BJ (cell line): ENCODE measurements at regions not wholly inside any gene's neighbourhood (a gene's known extent, or its start where the extent isn't known, plus 50 kb on each side); places are given as distances from the start of the nearest gene placed in this dataset.

Experiments
- CTCF ChIA-PET: fragments of 350-600 bp; formaldehyde crosslinking; extraction: SDS; loops from one replicate; lab custom pipeline; 2021; ENCODE audit warnings: antibody characterized with exemption, inconsistent platforms; lab: Yijun Ruan, JAX
- POLR2A ChIA-PET: fragments of 300-600 bp; sonication (Branson Sonifier 250); formaldehyde crosslinking; extraction: SDS; loops from one replicate; lab custom pipeline; 2021; ENCODE audit warnings: antibody characterized with exemption; lab: Charles Lee
- DNase-seq: peaks from one replicate; pipeline ENCODE4 v3.0.0-alpha.2; 2011; ENCODE audit warnings: low read depth
- H3K27me3 ChIP-seq: 2 replicates; pipeline ENCODE4 v1.6.0; 2011; ENCODE audit warnings: low read length; ENCODE audit not compliant: control insufficient read depth, insufficient read depth
- H3K36me3 ChIP-seq: 2 replicates; pipeline ENCODE4 v1.5.1; 2011; ENCODE audit warnings: low read length; ENCODE audit not compliant: control insufficient read depth, insufficient read depth
- H3K4me3 ChIP-seq: 2 replicates; pipeline ENCODE4 v1.5.1; 2011; ENCODE audit warnings: low read depth, mild to moderate bottlenecking, control low read depth, low read length
- CTCF ChIP-seq: IDR thresholded peaks from 2 replicates; pipeline ENCODE4 v1.5.1; 2011; ENCODE audit warnings: low read depth, mild to moderate bottlenecking, control low read depth, inconsistent platforms, low read length, moderate library complexity; ENCODE audit not compliant: insufficient read depth

GRCh38 chr17:53090770-53091169 is 732.0 kb upstream of the KIF2B start:
- Histone ChIP-seq H3K36me3 (no peaks in the 10 kb centered on the region), H3K27me3 (no peaks in the 10 kb centered on the region), H3K4me3 (no peak overlapping the region)
- no peak for TF ChIP-seq CTCF
- ChIA-PET POLR2A (no interaction called here), CTCF (no interaction called here)
- DNase-seq = no peak

- Histone ChIP-seq H3K4me3 (no peak overlapping the region), H3K36me3 (no peaks in the 10 kb centered on the region), H3K27me3 (no peaks in the 10 kb centered on the region)
- ChIA-PET POLR2A (no interaction called here), CTCF (no interaction called here)
- no peak for DNase-seq
- TF ChIP-seq CTCF = no peak
Measured at GRCh38 chr17:53088481-53088880, 734.2 kb upstream of the KIF2B start.

GRCh38 chr17:53061446-53061845 is 761.3 kb upstream of the KIF2B start:
- Histone ChIP-seq H3K4me3 (no peak overlapping the region), H3K27me3 (no peaks in the 10 kb centered on the region), H3K36me3 (no peaks in the 10 kb centered on the region)
- no peak for DNase-seq
- TF ChIP-seq CTCF = no peak
- CTCF ChIA-PET = no interaction called here
- POLR2A ChIA-PET = no interaction called here

GRCh38 chr17:53058031-53058430 is 764.7 kb upstream of the KIF2B start:
- H3K4me3 ChIP-seq = no peak overlapping the region
- no peak for TF ChIP-seq CTCF
- no peaks in the 10 kb centered on the region for H3K27me3 ChIP-seq
- ChIA-PET CTCF (no interaction called here), POLR2A (no interaction called here)
- no peaks in the 10 kb centered on the region for H3K36me3 ChIP-seq
- no peak for DNase-seq

- DNase-seq = no peak
- H3K27me3 ChIP-seq = no peaks in the 10 kb centered on the region
- no peaks in the 10 kb centered on the region for H3K36me3 ChIP-seq
- POLR2A ChIA-PET = no interaction called here
- no peak for TF ChIP-seq CTCF
- CTCF ChIA-PET = no interaction called here
- H3K4me3 ChIP-seq = no peak overlapping the region
Measured at GRCh38 chr17:53046781-53047180, 775.9 kb upstream of the KIF2B start.

- Histone ChIP-seq H3K36me3 (no peaks in the 10 kb centered on the region), H3K27me3 (no peaks in the 10 kb centered on the region), H3K4me3 (no peak overlapping the region)
- ChIA-PET POLR2A (no interaction called here), CTCF (no interaction called here)
- TF ChIP-seq CTCF = no peak
- no peak for DNase-seq
Measured at GRCh38 chr17:53039981-53040380, 782.7 kb upstream of the KIF2B start.
